K562 (cell line): ENCODE measurements at regions not wholly inside any gene's neighbourhood (a gene's known extent, or its start where the extent isn't known, plus 50 kb on each side); places are given as distances from the start of the nearest gene placed in this dataset.
"Not testable (repeated sequence)": the region's sequence is repeated elsewhere in the genome, so short reads cannot be mapped to it uniquely, and the experiment has no call there.

Experiments
- EP300 ChIP-seq: IDR thresholded peaks from 2 replicates; pipeline ENCODE4 v1.6.1; 2012; ENCODE audit warnings: low read length, improper control_type of control experiment
- HDAC2 ChIP-seq: fragments of 450-650 bp; IDR thresholded peaks from 2 replicates; pipeline ENCODE4 v1.6.1; 2016; ENCODE audit warnings: mild to moderate bottlenecking
- KAT7 ChIP-seq: sonication (generic); formaldehyde crosslinking; IDR thresholded peaks from 2 replicates; pipeline ENCODE4 v1.8.0; 2022; ENCODE audit warnings: missing genetic modification reagents, mild to moderate bottlenecking, borderline replicate concordance
- NFXL1 ChIP-seq: fragments of 450-650 bp; formaldehyde crosslinking; IDR thresholded peaks from 2 replicates; pipeline ENCODE4 v1.4.0; 2021; ENCODE audit warnings: mild to moderate bottlenecking
- TBP ChIP-seq: optimal IDR thresholded peaks from 2 replicates; pipeline ENCODE3; 2011; ENCODE audit warnings: low read depth, low read length, improper control_type of control experiment
- ZNF140 ChIP-seq: fragments of 250-450 bp; sonication (Bioruptor Pico); IDR thresholded peaks from 2 replicates; pipeline ENCODE4 v1.8.0; 2021; ENCODE audit warnings: moderate library complexity, mild to moderate bottlenecking, inconsistent platforms
- ZNF280B ChIP-seq: fragments of 250-450 bp; sonication (Bioruptor Pico); IDR thresholded peaks from 2 replicates; pipeline ENCODE4 v1.5.1; 2021; ENCODE audit warnings: mild to moderate bottlenecking
- TF ChIP-seq, protein P1 (sequence below): sonication (generic); formaldehyde crosslinking; IDR thresholded peaks from 2 replicates; pipeline ENCODE4 v1.8.1; 2023; ENCODE audit warnings: mild to moderate bottlenecking, missing genetic modification reagents, moderate library complexity
- TF ChIP-seq, protein P2 (sequence below), 3 experiments: IDR thresholded peaks in 2 of 3; conservative IDR thresholded peaks in 1 of 3; 2 replicates each; pipeline ENCODE4 v1.5.1; 2011 to 2012; ENCODE audit warnings: low read length in 3 of 3, mild to moderate bottlenecking in 3 of 3, control low read depth in 2 of 3, improper control_type of control experiment in 1 of 3, inconsistent platforms in 1 of 3, low read depth in 1 of 3, mixed read lengths in 1 of 3, moderate library complexity in 1 of 3; ENCODE audit not compliant: insufficient read depth in 2 of 3

- not testable (repeated sequence) for TF ChIP-seq ZNF280B (CRISPR knock-in tag); KAT7; EP300; NFXL1; TBP; ZNF140 (CRISPR knock-in tag); HDAC2
- TF ChIP-seq, protein P1, sequence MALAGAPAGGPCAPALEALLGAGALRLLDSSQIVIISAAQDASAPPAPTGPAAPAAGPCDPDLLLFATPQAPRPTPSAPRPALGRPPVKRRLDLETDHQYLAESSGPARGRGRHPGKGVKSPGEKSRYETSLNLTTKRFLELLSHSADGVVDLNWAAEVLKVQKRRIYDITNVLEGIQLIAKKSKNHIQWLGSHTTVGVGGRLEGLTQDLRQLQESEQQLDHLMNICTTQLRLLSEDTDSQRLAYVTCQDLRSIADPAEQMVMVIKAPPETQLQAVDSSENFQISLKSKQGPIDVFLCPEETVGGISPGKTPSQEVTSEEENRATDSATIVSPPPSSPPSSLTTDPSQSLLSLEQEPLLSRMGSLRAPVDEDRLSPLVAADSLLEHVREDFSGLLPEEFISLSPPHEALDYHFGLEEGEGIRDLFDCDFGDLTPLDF (CRISPR knock-in tag) = not testable (repeated sequence)
- TF ChIP-seq, protein P2, sequence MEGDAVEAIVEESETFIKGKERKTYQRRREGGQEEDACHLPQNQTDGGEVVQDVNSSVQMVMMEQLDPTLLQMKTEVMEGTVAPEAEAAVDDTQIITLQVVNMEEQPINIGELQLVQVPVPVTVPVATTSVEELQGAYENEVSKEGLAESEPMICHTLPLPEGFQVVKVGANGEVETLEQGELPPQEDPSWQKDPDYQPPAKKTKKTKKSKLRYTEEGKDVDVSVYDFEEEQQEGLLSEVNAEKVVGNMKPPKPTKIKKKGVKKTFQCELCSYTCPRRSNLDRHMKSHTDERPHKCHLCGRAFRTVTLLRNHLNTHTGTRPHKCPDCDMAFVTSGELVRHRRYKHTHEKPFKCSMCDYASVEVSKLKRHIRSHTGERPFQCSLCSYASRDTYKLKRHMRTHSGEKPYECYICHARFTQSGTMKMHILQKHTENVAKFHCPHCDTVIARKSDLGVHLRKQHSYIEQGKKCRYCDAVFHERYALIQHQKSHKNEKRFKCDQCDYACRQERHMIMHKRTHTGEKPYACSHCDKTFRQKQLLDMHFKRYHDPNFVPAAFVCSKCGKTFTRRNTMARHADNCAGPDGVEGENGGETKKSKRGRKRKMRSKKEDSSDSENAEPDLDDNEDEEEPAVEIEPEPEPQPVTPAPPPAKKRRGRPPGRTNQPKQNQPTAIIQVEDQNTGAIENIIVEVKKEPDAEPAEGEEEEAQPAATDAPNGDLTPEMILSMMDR (IDR thresholded peaks at IDR 0.05 in 2 of 3, conservative IDR thresholded peaks at IDR 0.05 in 1 of 3; ENCODE audit: insufficient read depth in 2 of 3, low read depth in 1 of 3, low read length in 3 of 3) = not testable (repeated sequence)
Observed at GRCh38 chr21:35380304-35380703, 331.2 kb upstream of the RUNX1 start.
